ENCODE measurements at regions not wholly inside any gene's neighbourhood (a gene's known extent, or its start where the extent isn't known, plus 50 kb on each side); places are given as distances from the start of the nearest gene placed in this dataset.

DNA sequence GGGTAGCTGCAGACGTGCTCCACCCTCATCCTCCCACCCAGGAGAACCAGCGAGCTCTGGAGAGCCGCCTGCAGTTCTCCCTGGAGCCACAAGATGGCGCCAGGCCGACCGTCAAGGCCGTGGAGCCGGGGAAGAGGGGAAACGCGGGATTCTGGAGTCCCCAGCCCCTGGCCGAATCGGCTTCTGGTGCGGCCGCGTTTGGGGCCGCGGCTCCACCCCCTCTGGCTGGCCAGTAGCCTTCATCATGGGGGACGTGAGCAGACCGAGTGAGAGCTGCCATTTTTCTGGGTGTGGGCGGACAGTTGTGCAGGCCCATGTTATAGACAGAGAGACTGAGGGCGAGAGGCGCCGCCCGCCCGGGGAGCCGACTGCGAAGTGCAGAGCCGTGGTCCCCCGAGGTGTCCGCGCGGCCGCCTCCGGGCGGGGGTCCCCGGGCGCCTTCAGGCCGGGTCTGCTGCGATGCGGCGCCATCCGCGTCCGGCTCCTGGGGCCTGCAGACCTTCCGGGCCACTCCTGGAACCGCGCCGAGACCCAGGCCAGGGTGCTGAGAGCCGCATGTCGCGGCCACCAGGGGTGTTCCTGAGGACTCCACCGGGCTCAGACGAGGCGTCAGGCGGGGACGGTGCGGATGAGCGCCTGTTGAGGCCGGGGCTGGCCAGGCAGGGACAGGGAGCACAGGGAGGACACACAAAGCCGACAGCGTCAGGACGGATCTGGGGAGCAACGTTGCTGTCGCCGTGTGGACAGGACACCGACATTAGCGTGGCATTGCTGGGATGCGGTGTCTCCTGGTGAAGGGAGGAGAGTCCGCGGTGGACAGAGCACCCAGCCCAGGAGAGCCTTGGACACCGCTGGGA is 418.2 kb upstream of the HS6ST1 start (continued):
- TF ChIP-seq POGZ (CRISPR knock-in tag; IDR thresholded peaks at IDR 0.05) (no peak), YY1 (IDR thresholded peaks at IDR 0.05; ENCODE audit: insufficient read depth, insufficient replicate concordance, low read depth, low read length) (peak; percentile 18), ZNF20 (CRISPR knock-in tag; IDR thresholded peaks at IDR 0.05) (no peak), PAX8 (CRISPR knock-in tag; IDR thresholded peaks at IDR 0.05; ENCODE audit: borderline replicate concordance) (no peak), REPIN1 (CRISPR knock-in tag; IDR thresholded peaks at IDR 0.05; ENCODE audit: borderline replicate concordance, low read depth) (no peak), LCORL (IDR thresholded peaks at IDR 0.05) (no peak), LCORL (CRISPR knock-in tag; IDR thresholded peaks at IDR 0.05) (no peak), PITX1 (CRISPR knock-in tag; IDR thresholded peaks at IDR 0.05) (no peak), JARID2 (CRISPR knock-in tag; IDR thresholded peaks at IDR 0.05; ENCODE audit: insufficient replicate concordance) (no peak), MATR3 (CRISPR knock-in tag; IDR thresholded peaks at IDR 0.05) (no peak), KDM3A (CRISPR knock-in tag; IDR thresholded peaks at IDR 0.05; ENCODE audit: low read depth) (0 out of 2 replicates have a peak, but pooled peaks have one; percentile 19), ZKSCAN1 (IDR thresholded peaks at IDR 0.05; ENCODE audit: low read length) (no peak), HDAC2 (CRISPR knock-in tag; IDR thresholded peaks at IDR 0.05) (no peak), KAT8 (CRISPR knock-in tag; IDR thresholded peaks at IDR 0.05) (no peak), ZNF317 (CRISPR knock-in tag; IDR thresholded peaks at IDR 0.05) (no peak), ZKSCAN8 (CRISPR knock-in tag; IDR thresholded peaks at IDR 0.05; ENCODE audit: borderline replicate concordance) (no peak), REL (CRISPR knock-in tag; conservative IDR thresholded peaks at IDR 0.05) (no peak), KMT2B (CRISPR knock-in tag; IDR thresholded peaks at IDR 0.05) (no peak)
- TF ChIP-seq, protein P1, sequence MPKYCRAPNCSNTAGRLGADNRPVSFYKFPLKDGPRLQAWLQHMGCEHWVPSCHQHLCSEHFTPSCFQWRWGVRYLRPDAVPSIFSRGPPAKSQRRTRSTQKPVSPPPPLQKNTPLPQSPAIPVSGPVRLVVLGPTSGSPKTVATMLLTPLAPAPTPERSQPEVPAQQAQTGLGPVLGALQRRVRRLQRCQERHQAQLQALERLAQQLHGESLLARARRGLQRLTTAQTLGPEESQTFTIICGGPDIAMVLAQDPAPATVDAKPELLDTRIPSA (CRISPR knock-in tag; IDR thresholded peaks at IDR 0.05; ENCODE audit: borderline replicate concordance), result no peak
- TF ChIP-seq, protein P2, sequence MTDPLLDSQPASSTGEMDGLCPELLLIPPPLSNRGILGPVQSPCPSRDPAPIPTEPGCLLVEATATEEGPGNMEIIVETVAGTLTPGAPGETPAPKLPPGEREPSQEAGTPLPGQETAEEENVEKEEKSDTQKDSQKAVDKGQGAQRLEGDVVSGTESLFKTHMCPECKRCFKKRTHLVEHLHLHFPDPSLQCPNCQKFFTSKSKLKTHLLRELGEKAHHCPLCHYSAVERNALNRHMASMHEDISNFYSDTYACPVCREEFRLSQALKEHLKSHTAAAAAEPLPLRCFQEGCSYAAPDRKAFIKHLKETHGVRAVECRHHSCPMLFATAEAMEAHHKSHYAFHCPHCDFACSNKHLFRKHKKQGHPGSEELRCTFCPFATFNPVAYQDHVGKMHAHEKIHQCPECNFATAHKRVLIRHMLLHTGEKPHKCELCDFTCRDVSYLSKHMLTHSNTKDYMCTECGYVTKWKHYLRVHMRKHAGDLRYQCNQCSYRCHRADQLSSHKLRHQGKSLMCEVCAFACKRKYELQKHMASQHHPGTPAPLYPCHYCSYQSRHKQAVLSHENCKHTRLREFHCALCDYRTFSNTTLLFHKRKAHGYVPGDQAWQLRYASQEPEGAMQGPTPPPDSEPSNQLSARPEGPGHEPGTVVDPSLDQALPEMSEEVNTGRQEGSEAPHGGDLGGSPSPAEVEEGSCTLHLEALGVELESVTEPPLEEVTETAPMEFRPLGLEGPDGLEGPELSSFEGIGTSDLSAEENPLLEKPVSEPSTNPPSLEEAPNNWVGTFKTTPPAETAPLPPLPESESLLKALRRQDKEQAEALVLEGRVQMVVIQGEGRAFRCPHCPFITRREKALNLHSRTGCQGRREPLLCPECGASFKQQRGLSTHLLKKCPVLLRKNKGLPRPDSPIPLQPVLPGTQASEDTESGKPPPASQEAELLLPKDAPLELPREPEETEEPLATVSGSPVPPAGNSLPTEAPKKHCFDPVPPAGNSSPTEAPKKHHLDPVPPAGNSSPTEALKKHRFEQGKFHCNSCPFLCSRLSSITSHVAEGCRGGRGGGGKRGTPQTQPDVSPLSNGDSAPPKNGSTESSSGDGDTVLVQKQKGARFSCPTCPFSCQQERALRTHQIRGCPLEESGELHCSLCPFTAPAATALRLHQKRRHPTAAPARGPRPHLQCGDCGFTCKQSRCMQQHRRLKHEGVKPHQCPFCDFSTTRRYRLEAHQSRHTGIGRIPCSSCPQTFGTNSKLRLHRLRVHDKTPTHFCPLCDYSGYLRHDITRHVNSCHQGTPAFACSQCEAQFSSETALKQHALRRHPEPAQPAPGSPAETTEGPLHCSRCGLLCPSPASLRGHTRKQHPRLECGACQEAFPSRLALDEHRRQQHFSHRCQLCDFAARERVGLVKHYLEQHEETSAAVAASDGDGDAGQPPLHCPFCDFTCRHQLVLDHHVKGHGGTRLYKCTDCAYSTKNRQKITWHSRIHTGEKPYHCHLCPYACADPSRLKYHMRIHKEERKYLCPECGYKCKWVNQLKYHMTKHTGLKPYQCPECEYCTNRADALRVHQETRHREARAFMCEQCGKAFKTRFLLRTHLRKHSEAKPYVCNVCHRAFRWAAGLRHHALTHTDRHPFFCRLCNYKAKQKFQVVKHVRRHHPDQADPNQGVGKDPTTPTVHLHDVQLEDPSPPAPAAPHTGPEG (CRISPR knock-in tag; IDR thresholded peaks at IDR 0.05), result 0 out of 2 replicates have a peak, but pooled peaks have one; percentile 31
- TF ChIP-seq, protein P3, sequence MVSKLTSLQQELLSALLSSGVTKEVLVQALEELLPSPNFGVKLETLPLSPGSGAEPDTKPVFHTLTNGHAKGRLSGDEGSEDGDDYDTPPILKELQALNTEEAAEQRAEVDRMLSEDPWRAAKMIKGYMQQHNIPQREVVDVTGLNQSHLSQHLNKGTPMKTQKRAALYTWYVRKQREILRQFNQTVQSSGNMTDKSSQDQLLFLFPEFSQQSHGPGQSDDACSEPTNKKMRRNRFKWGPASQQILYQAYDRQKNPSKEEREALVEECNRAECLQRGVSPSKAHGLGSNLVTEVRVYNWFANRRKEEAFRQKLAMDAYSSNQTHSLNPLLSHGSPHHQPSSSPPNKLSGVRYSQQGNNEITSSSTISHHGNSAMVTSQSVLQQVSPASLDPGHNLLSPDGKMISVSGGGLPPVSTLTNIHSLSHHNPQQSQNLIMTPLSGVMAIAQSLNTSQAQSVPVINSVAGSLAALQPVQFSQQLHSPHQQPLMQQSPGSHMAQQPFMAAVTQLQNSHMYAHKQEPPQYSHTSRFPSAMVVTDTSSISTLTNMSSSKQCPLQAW (CRISPR knock-in tag; IDR thresholded peaks at IDR 0.05), result peak; percentile 38; the same call in 1 of the 2 replicates
- TF ChIP-seq, protein P4, sequence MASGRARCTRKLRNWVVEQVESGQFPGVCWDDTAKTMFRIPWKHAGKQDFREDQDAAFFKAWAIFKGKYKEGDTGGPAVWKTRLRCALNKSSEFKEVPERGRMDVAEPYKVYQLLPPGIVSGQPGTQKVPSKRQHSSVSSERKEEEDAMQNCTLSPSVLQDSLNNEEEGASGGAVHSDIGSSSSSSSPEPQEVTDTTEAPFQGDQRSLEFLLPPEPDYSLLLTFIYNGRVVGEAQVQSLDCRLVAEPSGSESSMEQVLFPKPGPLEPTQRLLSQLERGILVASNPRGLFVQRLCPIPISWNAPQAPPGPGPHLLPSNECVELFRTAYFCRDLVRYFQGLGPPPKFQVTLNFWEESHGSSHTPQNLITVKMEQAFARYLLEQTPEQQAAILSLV (CRISPR knock-in tag; IDR thresholded peaks at IDR 0.05; ENCODE audit: borderline replicate concordance), result no peak
